ENCODE measurements at regions not wholly inside any gene's neighbourhood (a gene's known extent, or its start where the extent isn't known, plus 50 kb on each side); places are given as distances from the start of the nearest gene placed in this dataset.

- H3K9me3 ChIP-seq (ENCODE audit: insufficient read depth, low read length): no peaks in the 10 kb centered on the region
Observed at GRCh38 chr2:7902251-7902765, 779.5 kb upstream of the ID2 start.

GRCh38 chr2:7904319-7904718 lies 777.5 kb upstream of the ID2 start:
- DNase-seq (ENCODE audit: low read depth, low spot score): no peak
- Histone ChIP-seq H3K36me3 (ENCODE audit: insufficient read depth, insufficient read length, low read length) (no peaks in the 10 kb centered on the region), H3K4me1 (ENCODE audit: insufficient read depth, insufficient read length) (peaks cover 3% of the 10 kb centered on the region), H3K27me3 (ENCODE audit: insufficient read depth, insufficient read length) (no peaks in the 10 kb centered on the region), H3K9me3 (ENCODE audit: insufficient read depth, low read length) (no peaks in the 10 kb centered on the region), H3K4me3 (ENCODE audit: insufficient read length, low read depth) (no peak overlapping the region), H3K9ac (ENCODE audit: insufficient read length, low read depth) (no peak overlapping the region)
- no peak for TF ChIP-seq ZNF274 (IDR thresholded peaks at IDR 0.05; ENCODE audit: low read depth, low read length)
- no peak for TF ChIP-seq YY1 (IDR thresholded peaks at IDR 0.05; ENCODE audit: insufficient read depth, insufficient read length)
- no peak for TF ChIP-seq SUZ12 (IDR thresholded peaks at IDR 0.05; ENCODE audit: extremely low read depth, insufficient read depth, insufficient read length)

More at GRCh38 chr2:7902251-7902765, 779.5 kb upstream of the ID2 start:
- no peak for DNase-seq (ENCODE audit: low read depth, low spot score)
- Histone ChIP-seq H3K27me3 (ENCODE audit: insufficient read depth, insufficient read length) (no peaks in the 10 kb centered on the region), H3K9ac (ENCODE audit: insufficient read length, low read depth) (no peak overlapping the region), H3K4me3 (ENCODE audit: insufficient read length, low read depth) (no peak overlapping the region), H3K4me1 (ENCODE audit: insufficient read depth, insufficient read length) (peaks cover 3% of the 10 kb centered on the region), H3K36me3 (ENCODE audit: insufficient read depth, insufficient read length, low read length) (no peaks in the 10 kb centered on the region)
- TF ChIP-seq YY1 (IDR thresholded peaks at IDR 0.05; ENCODE audit: insufficient read depth, insufficient read length) (no peak), ZNF274 (IDR thresholded peaks at IDR 0.05; ENCODE audit: low read depth, low read length) (no peak), SUZ12 (IDR thresholded peaks at IDR 0.05; ENCODE audit: extremely low read depth, insufficient read depth, insufficient read length) (no peak)

GRCh38 chr2:7905756-7906155 lies 776.1 kb upstream of the ID2 start:
- no peaks in the 10 kb centered on the region for H3K36me3 ChIP-seq (ENCODE audit: insufficient read depth, insufficient read length, low read length)
- H3K9ac ChIP-seq (ENCODE audit: insufficient read length, low read depth): no peak overlapping the region
- no peaks in the 10 kb centered on the region for H3K4me1 ChIP-seq (ENCODE audit: insufficient read depth, insufficient read length)
- H3K9me3 ChIP-seq (ENCODE audit: insufficient read depth, low read length): no peaks in the 10 kb centered on the region
- no peak for TF ChIP-seq YY1 (IDR thresholded peaks at IDR 0.05; ENCODE audit: insufficient read depth, insufficient read length)
- no peak for TF ChIP-seq ZNF274 (IDR thresholded peaks at IDR 0.05; ENCODE audit: low read depth, low read length)
- no peak for TF ChIP-seq SUZ12 (IDR thresholded peaks at IDR 0.05; ENCODE audit: extremely low read depth, insufficient read depth, insufficient read length)
- no peak for DNase-seq (ENCODE audit: low read depth, low spot score)
- no peaks in the 10 kb centered on the region for H3K27me3 ChIP-seq (ENCODE audit: insufficient read depth, insufficient read length)
- no peak overlapping the region for H3K4me3 ChIP-seq (ENCODE audit: insufficient read length, low read depth)

GRCh38 chr2:7906431-7906830 lies 775.4 kb upstream of the ID2 start:
- Histone ChIP-seq H3K36me3 (ENCODE audit: insufficient read depth, insufficient read length, low read length) (no peaks in the 10 kb centered on the region), H3K9ac (ENCODE audit: insufficient read length, low read depth) (no peak overlapping the region), H3K9me3 (ENCODE audit: insufficient read depth, low read length) (no peaks in the 10 kb centered on the region), H3K4me3 (ENCODE audit: insufficient read length, low read depth) (no peak overlapping the region), H3K4me1 (ENCODE audit: insufficient read depth, insufficient read length) (no peaks in the 10 kb centered on the region), H3K27me3 (ENCODE audit: insufficient read depth, insufficient read length) (no peaks in the 10 kb centered on the region)
- DNase-seq (ENCODE audit: low read depth, low spot score): no peak
- TF ChIP-seq SUZ12 (IDR thresholded peaks at IDR 0.05; ENCODE audit: extremely low read depth, insufficient read depth, insufficient read length): no peak
- no peak for TF ChIP-seq YY1 (IDR thresholded peaks at IDR 0.05; ENCODE audit: insufficient read depth, insufficient read length)
- TF ChIP-seq ZNF274 (IDR thresholded peaks at IDR 0.05; ENCODE audit: low read depth, low read length): no peak

- DNase-seq (ENCODE audit: low read depth, low spot score): no peak
- no peak for TF ChIP-seq ZNF274 (IDR thresholded peaks at IDR 0.05; ENCODE audit: low read depth, low read length)
- TF ChIP-seq SUZ12 (IDR thresholded peaks at IDR 0.05; ENCODE audit: extremely low read depth, insufficient read depth, insufficient read length): no peak
- no peak for TF ChIP-seq YY1 (IDR thresholded peaks at IDR 0.05; ENCODE audit: insufficient read depth, insufficient read length)
- no peaks in the 10 kb centered on the region for H3K27me3 ChIP-seq (ENCODE audit: insufficient read depth, insufficient read length)
- H3K9me3 ChIP-seq (ENCODE audit: insufficient read depth, low read length): no peaks in the 10 kb centered on the region
- H3K4me1 ChIP-seq (ENCODE audit: insufficient read depth, insufficient read length): no peaks in the 10 kb centered on the region
- no peak overlapping the region for H3K4me3 ChIP-seq (ENCODE audit: insufficient read length, low read depth)
- no peak overlapping the region for H3K9ac ChIP-seq (ENCODE audit: insufficient read length, low read depth)
- H3K36me3 ChIP-seq (ENCODE audit: insufficient read depth, insufficient read length, low read length): no peaks in the 10 kb centered on the region
Observed at GRCh38 chr2:7907041-7907440, 774.8 kb upstream of the ID2 start.

GRCh38 chr2:7910752-7911151 lies 771.1 kb upstream of the ID2 start:
- H3K4me3 ChIP-seq (ENCODE audit: insufficient read length, low read depth): no peak overlapping the region
- no peaks in the 10 kb centered on the region for H3K27me3 ChIP-seq (ENCODE audit: insufficient read depth, insufficient read length)
- no peak for TF ChIP-seq SUZ12 (IDR thresholded peaks at IDR 0.05; ENCODE audit: extremely low read depth, insufficient read depth, insufficient read length)
- H3K9me3 ChIP-seq (ENCODE audit: insufficient read depth, low read length): no peaks in the 10 kb centered on the region
- no peaks in the 10 kb centered on the region for H3K4me1 ChIP-seq (ENCODE audit: insufficient read depth, insufficient read length)
- no peaks in the 10 kb centered on the region for H3K36me3 ChIP-seq (ENCODE audit: insufficient read depth, insufficient read length, low read length)
- no peak for DNase-seq (ENCODE audit: low read depth, low spot score)
- no peak overlapping the region for H3K9ac ChIP-seq (ENCODE audit: insufficient read length, low read depth)

- H3K4me1 ChIP-seq (ENCODE audit: insufficient read depth, insufficient read length): no peaks in the 10 kb centered on the region
- H3K36me3 ChIP-seq (ENCODE audit: insufficient read depth, insufficient read length, low read length): no peaks in the 10 kb centered on the region
- no peak for DNase-seq (ENCODE audit: low read depth, low spot score)
- no peak overlapping the region for H3K4me3 ChIP-seq (ENCODE audit: insufficient read length, low read depth)
- TF ChIP-seq SUZ12 (IDR thresholded peaks at IDR 0.05; ENCODE audit: extremely low read depth, insufficient read depth, insufficient read length) (no peak), ZNF274 (IDR thresholded peaks at IDR 0.05; ENCODE audit: low read depth, low read length) (no peak), YY1 (IDR thresholded peaks at IDR 0.05; ENCODE audit: insufficient read depth, insufficient read length) (no peak)
- H3K9me3 ChIP-seq (ENCODE audit: insufficient read depth, low read length): no peaks in the 10 kb centered on the region
- H3K27me3 ChIP-seq (ENCODE audit: insufficient read depth, insufficient read length): no peaks in the 10 kb centered on the region
- no peak overlapping the region for H3K9ac ChIP-seq (ENCODE audit: insufficient read length, low read depth)
Observed at GRCh38 chr2:7911196-7911595, 770.7 kb upstream of the ID2 start.

Data from NT2/D1 (cell line).